Memory B cell (primary cell): ENCODE measurements at regions not wholly inside any gene's neighbourhood (a gene's known extent, or its start where the extent isn't known, plus 50 kb on each side); places are given as distances from the start of the nearest gene placed in this dataset.

ENCODE experiments used
- ATAC-seq: fragments of 150-1000 bp; cut with Tn5 transposase; 2 replicates; pipeline ENCODE4 v1.10.0; 2021; ENCODE audit warnings: low read depth, mild to moderate bottlenecking, moderate library complexity
- DNase-seq, 2 donors: peaks; one replicate each; pipeline ENCODE4 v3.0.0; 2022; ENCODE audit warnings: low spot score in 2 of 2
- H3K27ac Mint-ChIP-seq: one replicate; pipeline ENCODE4 v1.8.0; 2022; ENCODE audit warnings: mild to moderate bottlenecking, moderate library complexity, mixed read lengths
- H3K27me3 Mint-ChIP-seq: one replicate; pipeline ENCODE4 v1.8.0; 2022; ENCODE audit warnings: mixed read lengths
- H3K36me3 Mint-ChIP-seq: one replicate; pipeline ENCODE4 v1.8.0; 2022; ENCODE audit warnings: mild to moderate bottlenecking, mixed read lengths
- H3K4me1 Mint-ChIP-seq: one replicate; pipeline ENCODE4 v1.8.0; 2022; ENCODE audit warnings: mixed read lengths
- H3K4me3 Mint-ChIP-seq: one replicate; pipeline ENCODE4 v1.8.0; 2022; ENCODE audit warnings: mild to moderate bottlenecking, moderate library complexity, mixed read lengths
- H3K9me3 Mint-ChIP-seq: one replicate; pipeline ENCODE4 v1.8.0; 2022; ENCODE audit warnings: mixed read lengths

DNA sequence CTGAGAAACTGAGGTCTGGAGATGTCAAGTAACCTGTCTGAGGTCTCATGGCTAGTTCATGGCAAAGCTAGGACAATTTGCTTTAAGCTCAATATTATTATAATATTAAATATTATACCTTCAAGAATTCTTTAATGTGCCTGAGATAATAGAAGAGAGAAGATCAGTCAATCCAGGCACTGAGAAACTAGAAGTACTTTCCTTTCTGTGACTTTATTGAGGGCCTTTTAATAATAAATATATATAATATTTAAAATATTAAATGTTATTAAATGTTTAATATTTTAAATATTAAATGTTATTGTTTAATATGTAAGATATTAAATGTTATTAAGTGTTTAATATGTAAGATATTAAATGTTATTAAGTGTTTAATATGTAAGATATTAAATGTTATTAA lies 144.3 kb upstream of the DNAJC19 start:
- no peaks in the 10 kb centered on the region for H3K4me1 Mint-ChIP-seq
- no peaks in the 10 kb centered on the region for H3K9me3 Mint-ChIP-seq
- no peak overlapping the region for H3K4me3 Mint-ChIP-seq
- peaks cover 8% of the 10 kb centered on the region for H3K27me3 Mint-ChIP-seq
- H3K27ac Mint-ChIP-seq = no peak overlapping the region
- ATAC-seq = no peak
- no peak for DNase-seq
- peaks cover 2% of the 10 kb centered on the region for H3K36me3 Mint-ChIP-seq

- Mint-ChIP-seq H3K27me3 (peaks cover 2% of the 10 kb centered on the region), H3K4me1 (no peaks in the 10 kb centered on the region), H3K36me3 (peaks cover 5% of the 10 kb centered on the region), H3K4me3 (no peak overlapping the region), H3K27ac (no peak overlapping the region), H3K9me3 (peaks cover 6% of the 10 kb centered on the region)
- ATAC-seq (no peak), DNase-seq (no peak)
These were observed 116.1 kb upstream of the DNAJC19 start for GRCh38 chr3:181105646-181106045.

DNA sequence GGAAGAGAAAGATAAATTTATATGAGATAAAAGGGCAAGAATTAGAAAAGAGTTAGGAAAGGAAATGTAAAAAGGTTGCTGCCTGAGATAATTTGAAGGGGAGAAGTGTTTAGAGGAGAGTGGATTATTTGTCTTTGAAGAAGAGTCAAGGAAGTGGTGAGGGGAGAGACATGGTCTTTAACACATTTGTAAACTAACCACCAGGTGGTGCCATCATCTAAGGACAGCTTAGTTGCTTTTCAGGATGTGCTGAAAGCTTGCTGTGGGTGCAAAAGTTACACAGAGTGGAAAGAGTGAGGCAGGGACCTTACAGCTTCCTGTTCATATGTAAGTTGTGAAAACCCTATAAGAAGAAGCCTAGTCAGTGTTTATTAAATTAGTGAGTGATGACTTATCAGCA lies 114.1 kb upstream of the DNAJC19 start:
- no peak overlapping the region for H3K4me3 Mint-ChIP-seq
- no peaks in the 10 kb centered on the region for H3K4me1 Mint-ChIP-seq
- peaks cover 5% of the 10 kb centered on the region for H3K36me3 Mint-ChIP-seq
- peaks cover 6% of the 10 kb centered on the region for H3K9me3 Mint-ChIP-seq
- ATAC-seq (no peak), DNase-seq (no peak)
- H3K27me3 Mint-ChIP-seq = peaks cover 2% of the 10 kb centered on the region
- no peak overlapping the region for H3K27ac Mint-ChIP-seq

GRCh38 chr3:181086011-181086410 lies 96.5 kb upstream of the DNAJC19 start:
- no peak overlapping the region for H3K4me3 Mint-ChIP-seq
- H3K27ac Mint-ChIP-seq = no peak overlapping the region
- DNase-seq (no peak), ATAC-seq (no peak)
- H3K4me1 Mint-ChIP-seq = peaks cover 2% of the 10 kb centered on the region
- H3K9me3 Mint-ChIP-seq = peaks cover 5% of the 10 kb centered on the region
- no peaks in the 10 kb centered on the region for H3K36me3 Mint-ChIP-seq
- peaks cover 2% of the 10 kb centered on the region for H3K27me3 Mint-ChIP-seq

GRCh38 chr3:181081930-181082329 lies 92.4 kb upstream of the DNAJC19 start:
- ATAC-seq = no peak
- Mint-ChIP-seq H3K27ac (no peak overlapping the region), H3K4me3 (no peak overlapping the region), H3K27me3 (peaks cover 2% of the 10 kb centered on the region), H3K4me1 (peaks cover 2% of the 10 kb centered on the region), H3K36me3 (no peaks in the 10 kb centered on the region), H3K9me3 (no peaks in the 10 kb centered on the region)
- no peak for DNase-seq

GRCh38 chr3:181076558-181076957 lies 87.0 kb upstream of the DNAJC19 start:
- no peak for ATAC-seq

GRCh38 chr3:181075098-181075497 lies 85.6 kb upstream of the DNAJC19 start:
- peaks cover 2% of the 10 kb centered on the region for H3K27me3 Mint-ChIP-seq
- H3K36me3 Mint-ChIP-seq = peaks cover 4% of the 10 kb centered on the region
- DNase-seq (no peak), ATAC-seq (no peak)
- H3K4me3 Mint-ChIP-seq = no peak overlapping the region
- H3K4me1 Mint-ChIP-seq = no peaks in the 10 kb centered on the region
- H3K9me3 Mint-ChIP-seq = peaks cover 6% of the 10 kb centered on the region
- no peak overlapping the region for H3K27ac Mint-ChIP-seq

More at GRCh38 chr3:181076558-181076957, 87.0 kb upstream of the DNAJC19 start:
- H3K27me3 Mint-ChIP-seq = peaks cover 2% of the 10 kb centered on the region
- no peak overlapping the region for H3K27ac Mint-ChIP-seq
- H3K4me3 Mint-ChIP-seq = no peak overlapping the region
- peaks cover 6% of the 10 kb centered on the region for H3K9me3 Mint-ChIP-seq
- DNase-seq = no peak
- no peaks in the 10 kb centered on the region for H3K4me1 Mint-ChIP-seq
- peaks cover 4% of the 10 kb centered on the region for H3K36me3 Mint-ChIP-seq

DNA sequence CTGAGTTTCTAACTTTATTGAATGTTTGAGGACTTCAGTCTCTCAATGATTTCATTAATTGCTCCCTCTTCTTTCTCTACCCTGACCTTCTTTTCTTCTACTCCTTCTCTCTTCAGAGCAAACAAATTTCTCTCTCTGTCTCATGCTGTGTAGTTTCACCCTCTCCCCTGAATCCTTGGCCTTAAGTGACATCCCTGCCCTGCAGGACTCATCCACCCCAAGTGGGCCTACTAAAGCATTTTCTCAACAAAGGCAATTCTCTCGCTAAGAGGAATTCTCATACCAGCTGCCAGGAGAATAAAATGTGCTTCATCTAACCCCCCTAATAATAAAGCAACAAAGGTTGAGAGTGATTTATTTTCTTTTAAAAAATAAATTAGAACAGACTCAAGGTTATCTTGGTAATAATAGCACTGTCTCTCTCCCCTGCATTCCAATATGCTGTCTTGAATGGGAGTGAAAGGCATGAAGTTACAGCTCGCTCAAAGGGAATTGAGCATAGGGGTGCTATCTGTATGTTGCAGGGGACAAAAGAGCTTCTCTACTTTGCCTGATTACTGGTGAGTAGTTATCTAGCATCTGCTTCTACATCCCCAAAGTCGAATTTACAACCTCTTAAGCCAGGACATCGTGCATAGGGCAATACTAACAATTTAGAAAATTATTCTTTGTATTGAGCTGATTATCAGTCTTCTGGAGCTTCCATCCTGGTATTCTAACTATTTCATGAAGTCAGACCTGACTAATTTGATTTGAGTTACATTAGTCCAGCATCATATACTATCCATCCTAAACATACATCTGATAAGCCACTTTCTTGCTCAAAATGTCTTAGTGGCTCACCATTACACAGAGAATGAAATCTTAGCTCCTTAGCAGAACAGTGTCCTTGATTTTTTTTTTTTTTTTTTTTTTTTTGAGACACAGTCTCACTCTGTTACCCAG lies 76.9 kb upstream of the DNAJC19 start:
- Mint-ChIP-seq H3K27me3 (peaks cover 5% of the 10 kb centered on the region), H3K4me1 (no peaks in the 10 kb centered on the region), H3K9me3 (peaks cover 2% of the 10 kb centered on the region), H3K27ac (no peak overlapping the region), H3K4me3 (no peak overlapping the region), H3K36me3 (no peaks in the 10 kb centered on the region)
- DNase-seq (no peak), ATAC-seq (no peak)

DNA sequence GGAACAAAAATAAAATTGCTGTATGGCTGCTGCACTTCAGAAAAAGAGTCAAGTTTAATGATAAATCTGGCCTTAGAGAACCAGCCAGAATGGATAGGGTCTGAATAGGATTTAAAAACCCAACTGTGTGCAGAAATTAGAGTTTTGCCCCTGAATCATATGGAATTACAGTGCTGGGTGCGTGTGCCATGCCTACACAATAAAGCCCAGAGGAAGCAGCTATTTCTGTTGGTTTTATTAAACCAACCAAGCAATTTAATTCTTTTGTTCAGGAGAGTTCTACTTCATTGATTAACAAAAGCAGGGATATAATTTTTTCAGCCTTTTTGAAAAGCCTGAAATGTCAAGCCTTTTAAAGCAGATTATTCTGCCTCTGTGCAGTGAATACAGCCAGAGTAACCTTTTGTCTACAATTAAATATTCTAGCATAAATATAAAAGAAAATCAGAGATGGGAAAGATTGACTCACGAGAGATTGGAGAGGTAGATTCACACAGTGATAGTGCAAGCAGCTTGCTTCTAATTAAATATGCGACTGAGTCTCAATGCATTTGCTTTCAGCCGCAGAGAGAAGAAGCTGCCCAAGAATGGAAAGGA lies 66.7 kb upstream of the DNAJC19 start:
- no peak overlapping the region for H3K27ac Mint-ChIP-seq
- no peaks in the 10 kb centered on the region for H3K36me3 Mint-ChIP-seq
- no peaks in the 10 kb centered on the region for H3K9me3 Mint-ChIP-seq
- ATAC-seq (no peak), DNase-seq (no peak)
- H3K4me3 Mint-ChIP-seq = no peak overlapping the region
- H3K4me1 Mint-ChIP-seq = no peaks in the 10 kb centered on the region
- peaks cover 6% of the 10 kb centered on the region for H3K27me3 Mint-ChIP-seq

GRCh38 chr3:181054538-181054937 lies 65.0 kb upstream of the DNAJC19 start:
- no peaks in the 10 kb centered on the region for H3K4me1 Mint-ChIP-seq
- ATAC-seq (no peak), DNase-seq (no peak)
- no peak overlapping the region for H3K4me3 Mint-ChIP-seq
- H3K9me3 Mint-ChIP-seq = no peaks in the 10 kb centered on the region
- H3K36me3 Mint-ChIP-seq = no peaks in the 10 kb centered on the region
- H3K27ac Mint-ChIP-seq = no peak overlapping the region
- H3K27me3 Mint-ChIP-seq = peaks cover 4% of the 10 kb centered on the region

- Mint-ChIP-seq H3K4me1 (no peaks in the 10 kb centered on the region), H3K27me3 (peaks cover 5% of the 10 kb centered on the region), H3K9me3 (peaks cover under 1% of the 10 kb centered on the region), H3K4me3 (no peak overlapping the region), H3K27ac (no peak overlapping the region), H3K36me3 (no peaks in the 10 kb centered on the region)
- ATAC-seq (no peak), DNase-seq (no peak)
These were observed 62.7 kb upstream of the DNAJC19 start for GRCh38 chr3:181052256-181052655.

DNA sequence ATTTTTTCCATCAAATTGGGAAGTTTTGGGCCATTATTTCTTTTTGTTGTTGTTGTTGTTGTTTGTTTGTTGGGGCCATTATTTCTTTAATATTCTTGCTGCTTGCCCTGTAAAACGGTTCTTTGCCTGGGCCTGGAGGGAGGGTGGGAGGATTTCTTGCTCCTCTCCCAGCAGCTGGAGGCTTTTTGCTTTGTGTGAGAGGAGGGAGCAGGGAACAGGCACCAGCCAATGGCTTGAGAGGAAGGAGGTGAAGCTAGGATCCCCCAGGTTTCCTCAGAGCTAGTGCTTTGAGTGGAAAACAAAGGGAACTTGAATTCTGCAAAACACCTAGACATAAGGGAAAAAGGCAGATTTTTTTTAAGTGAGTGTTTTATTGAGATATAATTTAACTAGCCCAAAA lies 61.2 kb upstream of the DNAJC19 start:
- Mint-ChIP-seq H3K4me1 (no peaks in the 10 kb centered on the region), H3K27ac (no peak overlapping the region), H3K36me3 (no peaks in the 10 kb centered on the region)

GRCh38 chr3:181040030-181040429 lies 50.5 kb upstream of the DNAJC19 start:
- H3K36me3 Mint-ChIP-seq = no peaks in the 10 kb centered on the region
- ATAC-seq (no peak), DNase-seq (no peak)
- no peaks in the 10 kb centered on the region for H3K4me1 Mint-ChIP-seq
- no peak overlapping the region for H3K4me3 Mint-ChIP-seq
- H3K27ac Mint-ChIP-seq = no peak overlapping the region
- peaks cover 10% of the 10 kb centered on the region for H3K9me3 Mint-ChIP-seq
- no peaks in the 10 kb centered on the region for H3K27me3 Mint-ChIP-seq

More for the DNA sequence above, 61.2 kb upstream of the DNAJC19 start:
- ATAC-seq (no peak), DNase-seq (no peak)
- Mint-ChIP-seq H3K27me3 (peaks cover 7% of the 10 kb centered on the region), H3K4me3 (no peak overlapping the region), H3K9me3 (peaks cover 3% of the 10 kb centered on the region)
